HepG2 (cell line): ENCODE measurements at regions not wholly inside any gene's neighbourhood (a gene's known extent, or its start where the extent isn't known, plus 50 kb on each side); places are given as distances from the start of the nearest gene placed in this dataset.

Experiments
- DNMT1 ChIP-seq: sonication (generic); formaldehyde crosslinking; IDR thresholded peaks from 2 replicates; pipeline ENCODE4 v1.5.1; 2020; ENCODE audit warnings: mild to moderate bottlenecking, missing genetic modification reagents
- MLLT10 ChIP-seq: sonication (generic); formaldehyde crosslinking; IDR thresholded peaks from 2 replicates; pipeline ENCODE4 v1.4.0; 2020; ENCODE audit warnings: missing genetic modification reagents
- RAD21 ChIP-seq: fragments of 450-650 bp; formaldehyde crosslinking; IDR thresholded peaks from 2 replicates; pipeline ENCODE4 v1.5.0; 2020; ENCODE audit warnings: mild to moderate bottlenecking
- ZNF296 ChIP-seq: sonication (generic); formaldehyde crosslinking; conservative IDR thresholded peaks from 2 replicates; pipeline ENCODE4 v1.5.0; 2020; ENCODE audit warnings: mild to moderate bottlenecking, missing genetic modification reagents
- TF ChIP-seq, protein P1 (sequence below): sonication (generic); formaldehyde crosslinking; IDR thresholded peaks from 2 replicates; pipeline ENCODE4 v1.4.0; 2020; ENCODE audit warnings: missing genetic modification reagents
- TF ChIP-seq, protein P2 (sequence below): sonication (generic); formaldehyde crosslinking; IDR thresholded peaks from 2 replicates; pipeline ENCODE4 v1.5.0; 2020; ENCODE audit warnings: mild to moderate bottlenecking, missing genetic modification reagents, moderate library complexity

DNA sequence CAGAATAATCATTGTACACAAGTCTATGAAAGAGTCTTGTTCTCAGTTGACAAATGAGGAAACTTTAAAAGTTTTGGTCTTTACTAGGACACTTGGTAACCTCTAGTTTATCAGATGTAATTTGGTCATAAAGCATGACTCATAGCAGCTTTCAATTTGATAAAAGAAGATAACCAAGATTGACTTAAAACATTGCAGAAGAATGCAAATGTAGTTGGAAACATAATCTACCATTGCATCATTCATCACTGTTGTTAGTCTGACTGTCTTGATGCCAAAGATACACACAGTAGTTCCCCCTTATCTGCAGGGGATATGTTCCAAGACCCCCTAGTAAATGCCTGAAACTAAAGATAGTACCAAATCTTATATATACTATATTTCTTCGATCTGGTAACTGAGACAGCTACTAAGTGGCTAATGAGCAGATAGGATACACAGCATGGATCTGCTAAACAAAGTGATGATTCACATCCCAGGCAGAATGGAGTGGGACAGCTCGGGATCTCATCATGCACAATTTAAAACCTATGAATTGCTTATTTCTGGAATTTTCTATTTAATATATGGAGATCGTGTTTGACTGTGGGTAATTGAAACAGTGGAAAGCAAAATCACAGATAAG lies 131.4 kb upstream of the CCDC68 start:
- no peak for TF ChIP-seq DNMT1
- no peak for TF ChIP-seq ZNF296 (CRISPR knock-in tag)
- TF ChIP-seq RAD21 (CRISPR knock-in tag) = no peak
- TF ChIP-seq, protein P1, sequence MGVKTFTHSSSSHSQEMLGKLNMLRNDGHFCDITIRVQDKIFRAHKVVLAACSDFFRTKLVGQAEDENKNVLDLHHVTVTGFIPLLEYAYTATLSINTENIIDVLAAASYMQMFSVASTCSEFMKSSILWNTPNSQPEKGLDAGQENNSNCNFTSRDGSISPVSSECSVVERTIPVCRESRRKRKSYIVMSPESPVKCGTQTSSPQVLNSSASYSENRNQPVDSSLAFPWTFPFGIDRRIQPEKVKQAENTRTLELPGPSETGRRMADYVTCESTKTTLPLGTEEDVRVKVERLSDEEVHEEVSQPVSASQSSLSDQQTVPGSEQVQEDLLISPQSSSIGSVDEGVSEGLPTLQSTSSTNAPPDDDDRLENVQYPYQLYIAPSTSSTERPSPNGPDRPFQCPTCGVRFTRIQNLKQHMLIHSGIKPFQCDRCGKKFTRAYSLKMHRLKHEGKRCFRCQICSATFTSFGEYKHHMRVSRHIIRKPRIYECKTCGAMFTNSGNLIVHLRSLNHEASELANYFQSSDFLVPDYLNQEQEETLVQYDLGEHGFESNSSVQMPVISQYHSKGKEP = no peak
- TF ChIP-seq MLLT10 (CRISPR knock-in tag) = no peak
- TF ChIP-seq, protein P2, sequence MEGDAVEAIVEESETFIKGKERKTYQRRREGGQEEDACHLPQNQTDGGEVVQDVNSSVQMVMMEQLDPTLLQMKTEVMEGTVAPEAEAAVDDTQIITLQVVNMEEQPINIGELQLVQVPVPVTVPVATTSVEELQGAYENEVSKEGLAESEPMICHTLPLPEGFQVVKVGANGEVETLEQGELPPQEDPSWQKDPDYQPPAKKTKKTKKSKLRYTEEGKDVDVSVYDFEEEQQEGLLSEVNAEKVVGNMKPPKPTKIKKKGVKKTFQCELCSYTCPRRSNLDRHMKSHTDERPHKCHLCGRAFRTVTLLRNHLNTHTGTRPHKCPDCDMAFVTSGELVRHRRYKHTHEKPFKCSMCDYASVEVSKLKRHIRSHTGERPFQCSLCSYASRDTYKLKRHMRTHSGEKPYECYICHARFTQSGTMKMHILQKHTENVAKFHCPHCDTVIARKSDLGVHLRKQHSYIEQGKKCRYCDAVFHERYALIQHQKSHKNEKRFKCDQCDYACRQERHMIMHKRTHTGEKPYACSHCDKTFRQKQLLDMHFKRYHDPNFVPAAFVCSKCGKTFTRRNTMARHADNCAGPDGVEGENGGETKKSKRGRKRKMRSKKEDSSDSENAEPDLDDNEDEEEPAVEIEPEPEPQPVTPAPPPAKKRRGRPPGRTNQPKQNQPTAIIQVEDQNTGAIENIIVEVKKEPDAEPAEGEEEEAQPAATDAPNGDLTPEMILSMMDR = no peak
